ENCODE measurements at regions not wholly inside any gene's neighbourhood (a gene's known extent, or its start where the extent isn't known, plus 50 kb on each side); places are given as distances from the start of the nearest gene placed in this dataset.

DNA sequence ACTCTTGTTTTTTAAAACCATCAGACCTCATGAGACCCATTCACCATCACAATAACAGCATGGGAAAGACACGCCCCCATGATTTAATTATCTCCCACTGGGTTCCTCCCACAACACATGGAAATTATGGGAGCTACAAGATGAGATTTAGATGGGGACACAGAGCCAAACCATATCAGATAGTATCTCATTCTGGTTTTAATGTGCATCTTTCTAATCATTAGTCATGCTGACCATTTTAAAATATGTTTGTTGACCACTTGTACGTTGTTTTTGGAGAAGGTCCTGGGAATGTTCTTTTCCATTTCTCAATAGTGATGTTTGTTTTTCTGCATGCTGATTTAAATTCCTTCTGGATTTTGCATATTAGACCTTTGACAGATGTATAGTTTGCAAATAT is 119.0 kb downstream of the RTL3 start:
- H3K27me3 ChIP-seq, result no peaks in the 10 kb centered on the region
- ATAC-seq (no peak), DNase-seq (no peak)
- no peaks in the 10 kb centered on the region for H3K9me3 ChIP-seq
- H3K4me3 ChIP-seq, result no peak overlapping the region
- no peak for TF ChIP-seq CTCF (IDR thresholded peaks at IDR 0.05)
- no peaks in the 10 kb centered on the region for H3K36me3 ChIP-seq
- intact Hi-C loops (cut with DNase I), result no loop called here
- no peak overlapping the region for H3K27ac ChIP-seq
- H3K4me1 ChIP-seq, result no peaks in the 10 kb centered on the region

GRCh38 chrX:78534221-78534620 is 124.9 kb downstream of the RTL3 start:
- no peak for TF ChIP-seq CTCF (IDR thresholded peaks at IDR 0.05)
- H3K36me3 ChIP-seq, result no peaks in the 10 kb centered on the region
- no peak overlapping the region for H3K27ac ChIP-seq
- DNase-seq (no peak), ATAC-seq (no peak)
- no peaks in the 10 kb centered on the region for H3K27me3 ChIP-seq
- no peaks in the 10 kb centered on the region for H3K9me3 ChIP-seq
- H3K4me3 ChIP-seq, result no peak overlapping the region
- intact Hi-C loops (cut with DNase I), result no loop called here
- no peaks in the 10 kb centered on the region for H3K4me1 ChIP-seq

GRCh38 chrX:78532363-78532762 is 126.8 kb downstream of the RTL3 start:
- intact Hi-C loops (cut with DNase I), result no loop called here
- H3K27ac ChIP-seq, result no peak overlapping the region

GRCh38 chrX:78527818-78528217 is 131.3 kb downstream of the RTL3 start:
- no peak overlapping the region for H3K27ac ChIP-seq
- no peaks in the 10 kb centered on the region for H3K4me1 ChIP-seq
- no peaks in the 10 kb centered on the region for H3K27me3 ChIP-seq
- intact Hi-C loops (cut with DNase I), result no loop called here
- H3K36me3 ChIP-seq, result no peaks in the 10 kb centered on the region
- DNase-seq, result no peak
- no peaks in the 10 kb centered on the region for H3K9me3 ChIP-seq
- TF ChIP-seq CTCF (IDR thresholded peaks at IDR 0.05), result no peak
- H3K4me3 ChIP-seq, result no peak overlapping the region
- no peak for ATAC-seq

More at GRCh38 chrX:78532363-78532762, 126.8 kb downstream of the RTL3 start:
- ATAC-seq, result no peak
- no peaks in the 10 kb centered on the region for H3K4me1 ChIP-seq
- no peak overlapping the region for H3K4me3 ChIP-seq
- no peaks in the 10 kb centered on the region for H3K27me3 ChIP-seq
- DNase-seq, result no peak
- TF ChIP-seq CTCF (IDR thresholded peaks at IDR 0.05), result no peak
- H3K9me3 ChIP-seq, result no peaks in the 10 kb centered on the region
- no peaks in the 10 kb centered on the region for H3K36me3 ChIP-seq

DNA sequence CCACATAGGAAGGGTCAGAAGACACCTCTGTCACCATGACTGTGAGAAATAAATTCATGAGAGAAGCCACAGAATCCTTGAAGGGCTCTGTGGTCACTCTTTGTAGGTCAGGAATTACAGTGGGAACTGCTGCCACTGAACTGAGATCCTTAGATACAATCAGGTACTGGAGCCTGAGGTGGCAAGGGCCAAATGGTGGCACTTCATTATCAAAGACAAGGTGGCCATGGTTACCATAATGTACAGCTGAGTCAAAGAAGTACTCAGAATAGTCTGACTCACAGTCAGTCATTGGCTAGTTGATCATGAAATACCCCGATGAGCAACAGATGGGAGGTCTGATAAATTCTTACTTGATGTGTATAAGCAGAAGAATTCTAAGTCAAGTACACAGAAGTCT is 131.9 kb downstream of the RTL3 start:
- ATAC-seq, result no peak
- Histone ChIP-seq H3K27me3 (no peaks in the 10 kb centered on the region), H3K4me3 (no peak overlapping the region), H3K4me1 (no peaks in the 10 kb centered on the region), H3K27ac (no peak overlapping the region), H3K36me3 (no peaks in the 10 kb centered on the region), H3K9me3 (no peaks in the 10 kb centered on the region)
- DNase-seq, result no peak
- no peak for TF ChIP-seq CTCF (IDR thresholded peaks at IDR 0.05)
- intact Hi-C loops (cut with DNase I), result no loop called here

DNA sequence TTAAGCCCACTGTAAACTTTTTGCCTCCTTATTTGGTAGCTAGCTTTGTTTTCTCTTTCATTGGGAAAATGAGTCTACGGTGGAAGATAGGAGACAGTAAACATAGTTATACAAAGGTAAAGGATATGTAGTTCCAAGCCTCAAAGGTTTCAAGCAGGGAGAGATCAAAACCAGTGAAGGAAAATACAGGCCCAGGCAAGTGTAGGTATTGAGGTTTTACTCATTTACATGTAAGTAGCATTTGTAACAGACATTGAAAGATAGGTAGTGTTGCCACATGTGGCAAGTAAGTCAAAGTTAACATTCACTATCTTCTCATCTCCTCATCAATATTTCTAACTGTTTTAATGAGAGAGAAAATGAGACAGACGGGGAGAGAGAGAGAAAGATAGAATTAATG is 136.5 kb downstream of the RTL3 start:
- TF ChIP-seq CTCF (IDR thresholded peaks at IDR 0.05), result no peak
- intact Hi-C loops (cut with DNase I), result no loop called here
- H3K4me3 ChIP-seq, result no peak overlapping the region
- no peaks in the 10 kb centered on the region for H3K27me3 ChIP-seq
- H3K36me3 ChIP-seq, result no peaks in the 10 kb centered on the region
- no peak for ATAC-seq
- DNase-seq, result no peak
- no peaks in the 10 kb centered on the region for H3K4me1 ChIP-seq
- no peak overlapping the region for H3K27ac ChIP-seq
- H3K9me3 ChIP-seq, result no peaks in the 10 kb centered on the region
